ENCODE measurements at regions not wholly inside any gene's neighbourhood (a gene's known extent, or its start where the extent isn't known, plus 50 kb on each side); places are given as distances from the start of the nearest gene placed in this dataset.

GRCh38 chr12:132400011-132400641 is 70.7 kb upstream of the GALNT9 start:
- TF ChIP-seq USF1 (IDR thresholded peaks at IDR 0.05) (no peak), CREB1 (IDR thresholded peaks at IDR 0.05; ENCODE audit: low read depth) (no peak), EP300 (IDR thresholded peaks at IDR 0.05; ENCODE audit: borderline replicate concordance) (no peak)

GRCh38 chr12:132399092-132400010 is 70.0 kb upstream of the GALNT9 start:
- no peak for TF ChIP-seq EGR1 (IDR thresholded peaks at IDR 0.05)
- TF ChIP-seq YY1 (IDR thresholded peaks at IDR 0.05; ENCODE audit: low read depth), result no peak
- TF ChIP-seq TEAD4 (IDR thresholded peaks at IDR 0.05), result no peak
- TF ChIP-seq CREB1 (IDR thresholded peaks at IDR 0.05; ENCODE audit: low read depth), result no peak
- no peak for TF ChIP-seq USF1 (IDR thresholded peaks at IDR 0.05)
- no peak for TF ChIP-seq TCF12 (IDR thresholded peaks at IDR 0.05; ENCODE audit: low read depth)
- no peak for TF ChIP-seq MAX (IDR thresholded peaks at IDR 0.05)

- TF ChIP-seq YY1 (IDR thresholded peaks at IDR 0.05; ENCODE audit: low read depth), result no peak
- TF ChIP-seq CREB1 (IDR thresholded peaks at IDR 0.05; ENCODE audit: low read depth), result no peak
- no peak for TF ChIP-seq RAD21 (IDR thresholded peaks at IDR 0.05; ENCODE audit: low read depth)
- no peak for TF ChIP-seq EGR1 (IDR thresholded peaks at IDR 0.05)
- TF ChIP-seq NFIC (IDR thresholded peaks at IDR 0.05), result no peak
- TF ChIP-seq ZBTB7A (IDR thresholded peaks at IDR 0.05; ENCODE audit: low read depth), result no peak
- TF ChIP-seq EP300 (IDR thresholded peaks at IDR 0.05; ENCODE audit: borderline replicate concordance), result no peak
- no peak for TF ChIP-seq FOXM1 (IDR thresholded peaks at IDR 0.05; ENCODE audit: borderline replicate concordance, low read depth)
- TF ChIP-seq TEAD4 (IDR thresholded peaks at IDR 0.05), result no peak
- no peak for TF ChIP-seq USF1 (IDR thresholded peaks at IDR 0.05)
- TF ChIP-seq MAX (IDR thresholded peaks at IDR 0.05), result no peak
- no peak for TF ChIP-seq TAF1 (IDR thresholded peaks at IDR 0.05; ENCODE audit: low read depth)
- no peak for TF ChIP-seq TCF12 (IDR thresholded peaks at IDR 0.05; ENCODE audit: low read depth)
- TF ChIP-seq CEBPB (IDR thresholded peaks at IDR 0.05), result no peak
- TF ChIP-seq REST (IDR thresholded peaks at IDR 0.05; ENCODE audit: low read depth), result no peak
Measured at GRCh38 chr12:132398386-132398991, 69.1 kb upstream of the GALNT9 start.

- TF ChIP-seq RAD21 (IDR thresholded peaks at IDR 0.05; ENCODE audit: low read depth) (no peak), USF1 (IDR thresholded peaks at IDR 0.05) (no peak)
Measured at GRCh38 chr12:132397934-132398385, 68.6 kb upstream of the GALNT9 start.

- TF ChIP-seq CEBPB (IDR thresholded peaks at IDR 0.05) (no peak), MAX (IDR thresholded peaks at IDR 0.05) (no peak), TAF1 (IDR thresholded peaks at IDR 0.05; ENCODE audit: low read depth) (no peak), USF1 (IDR thresholded peaks at IDR 0.05) (no peak), YY1 (IDR thresholded peaks at IDR 0.05; ENCODE audit: low read depth) (no peak), CREB1 (IDR thresholded peaks at IDR 0.05; ENCODE audit: low read depth) (no peak), TEAD4 (IDR thresholded peaks at IDR 0.05) (no peak), TCF12 (IDR thresholded peaks at IDR 0.05; ENCODE audit: low read depth) (no peak)
Measured at GRCh38 chr12:132397152-132397933, 68.0 kb upstream of the GALNT9 start.
